Endodermal cell (in vitro differentiated cells): ENCODE measurements at regions not wholly inside any gene's neighbourhood (a gene's known extent, or its start where the extent isn't known, plus 50 kb on each side); places are given as distances from the start of the nearest gene placed in this dataset.
A peak's percentile ranks its signal among the peaks of the same experiment; 100 is the strongest.
"Not testable (repeated sequence)": the region's sequence is repeated elsewhere in the genome, so short reads cannot be mapped to it uniquely, and the experiment has no call there.

Experiments used
- DNase-seq: peaks from one replicate; pipeline ENCODE4 v3.0.0-alpha.2; 2017
- H3K27ac ChIP-seq: 2 replicates; pipeline ENCODE4 v1.5.1; 2013; ENCODE audit warnings: mild to moderate bottlenecking, low read depth, low read length, moderate library complexity
- H3K27me3 ChIP-seq: 2 replicates; pipeline ENCODE4 v1.6.1; 2013; ENCODE audit warnings: mild to moderate bottlenecking, low read length, moderate library complexity; ENCODE audit not compliant: insufficient read depth, control insufficient read depth, poor library complexity, severe bottlenecking
- H3K36me3 ChIP-seq: 2 replicates; pipeline ENCODE4 v1.7.0; 2013; ENCODE audit warnings: mild to moderate bottlenecking, low read length, moderate library complexity; ENCODE audit not compliant: control insufficient read depth, insufficient read depth
- H3K4me1 ChIP-seq: one replicate; pipeline ENCODE4 v1.7.0; 2013; ENCODE audit warnings: low read length; ENCODE audit not compliant: control insufficient read depth, insufficient read depth
- H3K4me3 ChIP-seq: 2 replicates; pipeline ENCODE4 v1.5.1; 2013; ENCODE audit warnings: mild to moderate bottlenecking, low read length, moderate library complexity
- H3K9ac ChIP-seq: 2 replicates; pipeline ENCODE4 v1.6.1; 2013; ENCODE audit warnings: mild to moderate bottlenecking, low read length, moderate library complexity; ENCODE audit not compliant: poor library complexity, severe bottlenecking; ENCODE audit errors: extremely low read depth
- H3K9me3 ChIP-seq: 2 replicates; pipeline ENCODE4 v1.6.1; 2013; ENCODE audit warnings: mild to moderate bottlenecking, low read length, moderate library complexity; ENCODE audit not compliant: control insufficient read depth
- H3K27ac Mint-ChIP-seq: 2 replicates; pipeline ENCODE4 v1.8.0; 2020; ENCODE audit warnings: mixed read lengths
- H3K27me3 Mint-ChIP-seq: 2 replicates; pipeline ENCODE4 v1.8.0; 2021; ENCODE audit warnings: mild to moderate bottlenecking, mixed read lengths; ENCODE audit not compliant: insufficient read depth
- H3K36me3 Mint-ChIP-seq: 2 replicates; pipeline ENCODE4 v1.8.0; 2020; ENCODE audit warnings: low read depth, mixed read lengths
- H3K4me1 Mint-ChIP-seq: 2 replicates; pipeline ENCODE4 v1.8.0; 2020; ENCODE audit warnings: mixed read lengths
- H3K4me3 Mint-ChIP-seq: 2 replicates; pipeline ENCODE4 v1.8.0; 2020; ENCODE audit warnings: mild to moderate bottlenecking, moderate library complexity, mixed read lengths
- H3K9me3 Mint-ChIP-seq: 2 replicates; pipeline ENCODE4 v1.8.0; 2020; ENCODE audit warnings: mild to moderate bottlenecking, mixed read lengths
- WGBS, 2 experiments: methylation state at CpG; one replicate each; pipeline versions ENCODE4 v1.1.5 to v1.1.7; 2013; ENCODE audit warnings: missing lambda C conversion rate in 2 of 2, mixed read lengths in 1 of 2; ENCODE audit not compliant: insufficient coverage in 1 of 2, insufficient read length in 1 of 2; 5-methylcytosine and 5-hydroxymethylcytosine counted together
- TF ChIP-seq, protein P1 (sequence below): fragments of 200-600 bp; sonication (generic); conservative IDR thresholded peaks from 2 replicates; pipeline ENCODE4 v1.5.0; 2021; ENCODE audit warnings: antibody characterized with exemption, mild to moderate bottlenecking

GRCh38 chr9:74083681-74084433, 413.3 kb upstream of the RORB start:
- WGBS, 2 experiments = 59% methylated on average over 2 of the region's 2 CpGs; no CpG with 5 or more reads in 1 of the 2 experiments
- Mint-ChIP-seq H3K9me3 (peaks cover 8% of the 10 kb centered on the region), H3K27me3 (peaks cover 14% of the 10 kb centered on the region), H3K4me3 (no peak overlapping the region), H3K4me1 (peaks cover 16% of the 10 kb centered on the region), H3K36me3 (peaks cover 18% of the 10 kb centered on the region), H3K27ac (no peak overlapping the region)
- no peak overlapping the region for H3K9ac ChIP-seq
- H3K27ac ChIP-seq = no peak overlapping the region
- no peaks in the 10 kb centered on the region for H3K27me3 ChIP-seq
- TF ChIP-seq, protein P1, sequence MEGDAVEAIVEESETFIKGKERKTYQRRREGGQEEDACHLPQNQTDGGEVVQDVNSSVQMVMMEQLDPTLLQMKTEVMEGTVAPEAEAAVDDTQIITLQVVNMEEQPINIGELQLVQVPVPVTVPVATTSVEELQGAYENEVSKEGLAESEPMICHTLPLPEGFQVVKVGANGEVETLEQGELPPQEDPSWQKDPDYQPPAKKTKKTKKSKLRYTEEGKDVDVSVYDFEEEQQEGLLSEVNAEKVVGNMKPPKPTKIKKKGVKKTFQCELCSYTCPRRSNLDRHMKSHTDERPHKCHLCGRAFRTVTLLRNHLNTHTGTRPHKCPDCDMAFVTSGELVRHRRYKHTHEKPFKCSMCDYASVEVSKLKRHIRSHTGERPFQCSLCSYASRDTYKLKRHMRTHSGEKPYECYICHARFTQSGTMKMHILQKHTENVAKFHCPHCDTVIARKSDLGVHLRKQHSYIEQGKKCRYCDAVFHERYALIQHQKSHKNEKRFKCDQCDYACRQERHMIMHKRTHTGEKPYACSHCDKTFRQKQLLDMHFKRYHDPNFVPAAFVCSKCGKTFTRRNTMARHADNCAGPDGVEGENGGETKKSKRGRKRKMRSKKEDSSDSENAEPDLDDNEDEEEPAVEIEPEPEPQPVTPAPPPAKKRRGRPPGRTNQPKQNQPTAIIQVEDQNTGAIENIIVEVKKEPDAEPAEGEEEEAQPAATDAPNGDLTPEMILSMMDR = no peak
- no peaks in the 10 kb centered on the region for H3K4me1 ChIP-seq
- H3K36me3 ChIP-seq = no peaks in the 10 kb centered on the region
- peaks cover 20% of the 10 kb centered on the region for H3K9me3 ChIP-seq
- no peak overlapping the region for H3K4me3 ChIP-seq
- peak; percentile 66 for DNase-seq

DNA sequence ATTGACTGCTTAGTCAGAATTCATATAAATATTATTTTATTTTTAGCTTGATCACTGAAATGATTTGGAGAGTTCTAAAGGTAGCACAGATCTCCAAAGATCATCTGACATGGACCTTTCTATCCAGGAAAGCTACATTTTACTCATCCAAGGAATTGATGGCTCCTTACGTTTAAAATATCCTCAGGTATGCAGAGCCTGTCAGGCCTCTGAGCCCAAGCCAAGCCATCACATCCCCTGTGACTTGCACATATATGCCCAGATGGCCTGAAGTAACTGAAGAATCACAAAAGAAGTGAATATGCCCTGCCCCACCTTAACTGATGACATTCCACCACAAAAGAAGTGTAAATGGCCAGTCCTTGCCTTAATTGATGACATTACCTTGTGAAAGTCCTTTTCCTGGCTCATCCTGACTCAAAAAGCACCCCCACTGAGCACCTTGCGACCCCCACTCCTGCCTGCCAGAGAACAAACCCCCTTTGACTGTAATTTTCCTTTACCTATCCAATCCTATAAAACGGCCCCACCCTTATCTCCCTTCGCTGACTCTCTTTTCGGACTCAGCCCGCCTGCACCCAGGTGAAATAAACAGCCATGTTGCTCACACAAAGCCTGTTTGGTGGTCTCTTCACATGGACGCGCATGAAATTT, 411.6 kb upstream of the RORB start:
- not testable (repeated sequence) for H3K27me3 ChIP-seq, H3K4me3 ChIP-seq, H3K27ac ChIP-seq, H3K9me3 Mint-ChIP-seq, H3K36me3 ChIP-seq, H3K4me1 ChIP-seq, H3K9ac ChIP-seq
- peaks cover 13% of the 10 kb centered on the region for H3K9me3 ChIP-seq
- H3K4me1 Mint-ChIP-seq = peaks cover 29% of the 10 kb centered on the region
- peaks cover 18% of the 10 kb centered on the region for H3K36me3 Mint-ChIP-seq
- peak; percentile 55 for DNase-seq
- WGBS, 2 experiments = 37% methylated on average over 8 of the region's 8 CpGs; no CpG with 5 or more reads in 1 of the 2 experiments
- H3K27me3 Mint-ChIP-seq = peaks cover 14% of the 10 kb centered on the region
- H3K27ac Mint-ChIP-seq = peak overlapping the region; percentile 88
- H3K4me3 Mint-ChIP-seq = peak overlapping the region; percentile 68

DNA sequence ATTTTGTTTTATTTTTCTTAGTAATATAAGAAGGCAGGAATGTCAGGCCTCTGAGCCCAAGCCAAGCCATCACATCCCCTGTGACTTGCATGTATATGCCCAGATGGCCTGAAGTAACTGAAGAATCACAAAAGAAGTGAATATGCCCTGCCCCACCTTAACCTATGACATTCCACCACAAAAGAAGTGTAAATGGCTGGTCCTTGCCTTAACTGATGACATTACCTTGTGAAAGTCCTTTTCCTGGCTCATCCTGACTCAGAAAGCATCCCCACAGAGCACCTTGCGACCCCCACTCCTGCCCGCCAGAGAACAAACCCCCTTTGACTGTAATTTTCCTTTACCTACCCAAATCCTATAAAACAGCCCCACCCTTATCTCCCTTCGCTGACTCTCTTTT, 406.2 kb upstream of the RORB start:
- peak overlapping the region; percentile 68 for H3K4me3 Mint-ChIP-seq
- not testable (repeated sequence) for H3K9ac ChIP-seq, H3K36me3 ChIP-seq, H3K27me3 ChIP-seq, H3K27me3 Mint-ChIP-seq, H3K9me3 ChIP-seq, H3K9me3 Mint-ChIP-seq, H3K4me1 ChIP-seq, H3K27ac ChIP-seq, H3K4me3 ChIP-seq
- H3K36me3 Mint-ChIP-seq = peaks cover 21% of the 10 kb centered on the region
- DNase-seq = peak; percentile 49
- peaks cover 28% of the 10 kb centered on the region for H3K4me1 Mint-ChIP-seq
- WGBS, 2 experiments = 80% methylated on average over 3 of the region's 3 CpGs; no CpG with 5 or more reads in 1 of the 2 experiments
- peak overlapping the region; percentile 27 for H3K27ac Mint-ChIP-seq

DNA sequence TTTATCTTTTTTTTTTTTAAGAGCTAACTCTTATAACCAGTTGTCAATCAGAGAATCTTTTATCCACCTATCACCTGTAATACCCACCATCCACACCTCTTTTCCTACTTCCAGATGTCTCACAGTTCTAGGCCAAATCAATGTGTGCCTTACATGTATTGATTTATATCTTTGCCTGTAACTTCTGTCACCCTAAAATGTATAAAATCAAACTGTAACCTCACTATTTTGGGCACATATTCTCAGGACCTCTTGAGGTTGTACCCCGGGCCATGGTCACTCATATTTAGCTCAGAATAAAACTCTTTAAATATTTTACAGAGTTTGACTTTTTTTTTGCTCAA, 404.7 kb upstream of the RORB start:
- no peaks in the 10 kb centered on the region for H3K36me3 ChIP-seq
- H3K9me3 Mint-ChIP-seq = peaks cover 2% of the 10 kb centered on the region
- H3K27ac Mint-ChIP-seq = no peak overlapping the region
- H3K4me1 ChIP-seq = no peaks in the 10 kb centered on the region
- peaks cover 17% of the 10 kb centered on the region for H3K36me3 Mint-ChIP-seq
- no peak overlapping the region for H3K4me3 Mint-ChIP-seq
- peaks cover 25% of the 10 kb centered on the region for H3K4me1 Mint-ChIP-seq
- H3K27me3 ChIP-seq = no peaks in the 10 kb centered on the region
- no peaks in the 10 kb centered on the region for H3K9me3 ChIP-seq
- no peak overlapping the region for H3K9ac ChIP-seq
- 94% methylated on average over 1 of the region's 1 CpG; no CpG with 5 or more reads in 1 of the 2 experiments for WGBS, 2 experiments
- no peak for DNase-seq
- no peak overlapping the region for H3K27ac ChIP-seq
- H3K27me3 Mint-ChIP-seq = no peaks in the 10 kb centered on the region
- H3K4me3 ChIP-seq = no peak overlapping the region
- TF ChIP-seq, protein P1 = no peak

- 100% methylated on average over 1 of the region's 1 CpG; no CpG with 5 or more reads in 1 of the 2 experiments for WGBS, 2 experiments
- H3K27me3 Mint-ChIP-seq, H3K4me1 ChIP-seq, H3K4me3 ChIP-seq, H3K9me3 ChIP-seq, H3K9me3 Mint-ChIP-seq, H3K27ac ChIP-seq, H3K27ac Mint-ChIP-seq, H3K36me3 Mint-ChIP-seq, H3K4me3 Mint-ChIP-seq, H3K27me3 ChIP-seq, H3K9ac ChIP-seq, H3K36me3 ChIP-seq: not testable (repeated sequence)
- DNase-seq = peak; percentile 51
- H3K4me1 Mint-ChIP-seq = peaks cover 18% of the 10 kb centered on the region
Measured at GRCh38 chr9:74094037-74094436, 403.1 kb upstream of the RORB start.
